ENCODE measurements at regions not wholly inside any gene's neighbourhood (a gene's known extent, or its start where the extent isn't known, plus 50 kb on each side); places are given as distances from the start of the nearest gene placed in this dataset.

GRCh38 chr3:102156426-102156825 lies 278.4 kb upstream of the ZPLD1 start:
- peak; percentile 85 for DNase-seq (ENCODE audit: low read depth)

DNA sequence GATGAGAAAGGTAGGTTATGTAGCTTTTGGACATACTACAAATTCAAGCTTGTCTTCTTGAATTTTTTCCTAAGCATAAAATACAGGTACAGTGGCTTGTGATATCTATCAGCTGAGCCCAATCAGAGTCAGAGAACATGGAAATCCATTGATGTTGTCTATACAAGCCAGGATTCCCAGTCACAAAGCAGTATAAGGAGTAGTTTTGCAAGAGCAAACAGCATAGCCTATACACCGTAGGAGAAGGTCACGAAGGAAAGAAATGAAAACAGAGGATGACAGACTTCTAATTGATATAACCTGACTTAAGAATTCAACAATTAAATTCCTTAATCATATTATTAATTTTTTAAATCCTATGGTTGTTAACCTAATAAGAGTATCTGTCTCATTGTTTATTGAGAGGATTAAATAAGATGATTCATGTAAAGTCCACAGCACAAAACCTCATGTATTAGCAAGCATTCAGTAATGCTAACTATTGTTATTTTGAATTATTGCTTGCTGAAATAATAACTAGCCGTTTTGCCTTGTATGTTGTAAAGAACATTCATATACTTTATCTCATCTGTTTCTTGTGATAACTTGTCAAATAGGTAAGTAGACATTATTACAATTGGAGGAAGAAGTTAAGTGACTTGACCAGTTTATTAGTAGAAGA lies 276.6 kb upstream of the ZPLD1 start:
- peak; percentile 46 for DNase-seq (ENCODE audit: low read depth)

DNA sequence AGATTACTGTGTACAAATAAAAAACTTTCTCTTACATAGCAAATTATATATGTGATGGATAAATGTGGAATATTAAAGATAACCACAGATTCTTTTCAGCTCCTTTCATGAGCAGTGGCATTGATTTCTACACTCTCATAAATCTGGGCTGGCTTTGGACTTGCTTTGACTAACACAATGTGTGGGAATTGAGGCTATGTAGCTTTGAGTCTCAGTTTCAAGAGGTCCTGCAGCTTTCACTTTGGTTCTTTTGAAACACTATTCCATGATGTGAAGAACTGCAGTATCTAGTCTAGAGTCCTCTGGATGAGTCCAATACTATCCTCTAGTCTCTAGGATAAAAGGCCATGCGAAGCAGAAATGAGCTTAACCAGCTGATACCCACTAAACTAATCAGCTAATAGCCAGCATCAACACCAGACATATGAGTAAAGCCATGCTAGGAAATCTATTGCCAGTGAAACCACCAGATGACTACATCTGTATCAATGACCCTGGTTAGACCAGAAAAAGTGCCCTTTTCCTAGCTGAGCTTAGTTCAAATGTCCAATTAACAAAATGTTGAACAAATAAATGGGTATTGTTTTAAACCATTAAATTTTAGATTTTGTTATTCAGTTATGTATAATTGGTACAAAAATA lies 274.9 kb upstream of the ZPLD1 start:
- no peak for DNase-seq (ENCODE audit: low read depth)

GRCh38 chr3:102161384-102162006 lies 273.3 kb upstream of the ZPLD1 start:
- no peak for DNase-seq (ENCODE audit: low read depth)

DNA sequence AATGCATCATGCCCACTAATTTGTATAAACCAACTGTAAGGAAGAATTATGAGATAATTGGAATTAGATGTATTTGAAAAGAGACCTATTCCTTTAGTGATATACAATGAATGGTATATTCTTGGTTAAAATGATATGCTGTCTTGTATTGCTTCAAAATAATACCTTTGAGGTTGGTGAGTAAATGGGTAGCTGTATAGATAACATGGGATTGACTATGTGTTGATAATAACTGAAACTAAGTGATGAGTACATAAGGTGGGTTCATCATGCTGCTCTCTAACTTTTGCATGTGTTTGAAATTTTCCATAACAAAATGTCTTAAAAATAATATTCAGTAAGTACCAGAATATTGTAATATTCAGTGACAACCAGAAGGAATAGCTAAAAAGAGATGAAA lies 272.6 kb upstream of the ZPLD1 start:
- DNase-seq (ENCODE audit: low read depth) = no peak

GRCh38 chr3:102163039-102163817 lies 271.6 kb upstream of the ZPLD1 start:
- DNase-seq (ENCODE audit: low read depth) = peak; percentile 83

- no peak for DNase-seq (ENCODE audit: low read depth)
Measured at GRCh38 chr3:102163818-102164154, 271.0 kb upstream of the ZPLD1 start.

DNA sequence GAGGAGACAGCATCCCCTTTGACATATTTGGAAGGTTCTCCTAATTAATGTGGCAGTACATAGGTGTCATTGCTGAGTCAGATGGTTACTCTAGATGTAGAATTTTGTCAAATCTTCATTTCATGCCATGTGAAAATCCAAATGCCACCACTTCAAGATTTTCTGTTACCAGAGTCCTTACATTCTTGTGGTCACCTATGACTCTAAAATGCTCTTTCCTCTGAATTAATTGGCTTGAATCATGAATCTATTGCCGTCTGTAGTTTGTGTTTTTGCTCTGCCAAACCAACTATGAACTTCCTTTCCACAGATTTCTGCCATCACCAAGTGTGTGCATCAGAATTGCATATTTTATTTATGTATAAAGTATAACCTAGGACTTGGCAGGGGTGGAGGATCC lies 269.4 kb upstream of the ZPLD1 start:
- peak; percentile 94 for DNase-seq (ENCODE audit: low read depth)

- DNase-seq (ENCODE audit: low read depth) = peak; percentile 30
Measured at GRCh38 chr3:102169915-102170479, 264.8 kb upstream of the ZPLD1 start.

- DNase-seq (ENCODE audit: low read depth) = no peak
Measured at GRCh38 chr3:102170545-102170944, 264.3 kb upstream of the ZPLD1 start.

- peak; percentile 94 for DNase-seq (ENCODE audit: low read depth)
Measured at GRCh38 chr3:102174312-102174712, 260.5 kb upstream of the ZPLD1 start.

DNA sequence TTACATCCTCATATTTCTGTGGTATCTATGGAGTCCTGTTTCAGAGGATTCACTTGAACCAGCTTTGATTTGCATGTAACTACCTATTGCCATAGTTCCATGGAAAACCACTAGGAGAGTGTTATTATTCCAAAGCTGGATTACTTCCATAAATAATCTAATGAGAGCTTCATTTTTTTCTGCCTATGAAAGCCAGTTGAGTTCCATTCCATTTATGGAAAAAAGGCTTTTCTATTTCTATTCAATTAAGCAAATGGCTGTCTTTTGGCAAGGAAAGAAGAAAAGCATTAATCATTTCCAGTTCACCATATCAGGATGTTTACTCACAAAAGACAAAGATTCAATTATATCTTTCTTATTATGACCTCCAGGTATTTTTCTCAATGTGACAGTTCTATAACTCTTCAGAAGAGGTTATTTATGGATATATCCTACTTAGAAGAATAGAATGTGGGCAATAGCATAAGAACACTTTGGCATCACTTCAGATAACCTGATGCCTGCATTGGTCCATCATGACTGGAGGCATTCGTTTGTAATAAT lies 259.9 kb upstream of the ZPLD1 start:
- peak; percentile 82 for DNase-seq (ENCODE audit: low read depth)

DNA sequence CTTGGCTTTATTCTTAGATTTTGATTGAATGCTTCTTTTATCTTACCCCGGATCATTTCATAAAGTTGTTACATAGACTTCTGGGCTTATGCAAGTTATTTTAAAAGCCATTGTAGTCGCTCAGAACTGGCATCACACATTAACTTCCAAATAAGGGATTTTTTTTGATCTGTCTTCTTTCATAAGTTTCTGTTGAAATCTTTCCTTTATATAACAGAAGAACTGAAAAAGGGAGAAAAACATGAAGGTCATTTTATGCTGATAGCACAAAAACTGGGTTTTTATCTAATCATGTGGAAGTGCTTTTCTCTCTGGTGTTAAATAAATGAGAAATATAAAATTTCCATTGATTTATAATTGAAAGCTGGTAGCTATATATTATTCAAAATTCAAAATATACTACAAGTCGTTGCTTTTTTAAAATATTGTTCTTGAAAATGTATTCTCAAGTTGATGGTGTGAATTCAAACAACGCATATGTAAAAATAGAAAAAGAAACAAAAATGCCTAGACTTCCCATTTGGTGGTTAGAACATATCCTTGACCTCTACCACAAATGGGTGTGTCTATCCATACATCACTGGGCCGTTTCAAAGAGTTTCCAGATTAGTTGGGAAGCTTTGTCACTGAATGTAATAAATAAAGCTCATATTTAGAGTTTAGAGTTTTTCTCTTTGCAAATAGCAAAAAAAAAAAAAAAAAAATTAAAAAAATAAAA lies 258.3 kb upstream of the ZPLD1 start:
- no peak for DNase-seq (ENCODE audit: low read depth)

GRCh38 chr3:102177075-102177755 lies 257.6 kb upstream of the ZPLD1 start:
- no peak for DNase-seq (ENCODE audit: low read depth)

DNA sequence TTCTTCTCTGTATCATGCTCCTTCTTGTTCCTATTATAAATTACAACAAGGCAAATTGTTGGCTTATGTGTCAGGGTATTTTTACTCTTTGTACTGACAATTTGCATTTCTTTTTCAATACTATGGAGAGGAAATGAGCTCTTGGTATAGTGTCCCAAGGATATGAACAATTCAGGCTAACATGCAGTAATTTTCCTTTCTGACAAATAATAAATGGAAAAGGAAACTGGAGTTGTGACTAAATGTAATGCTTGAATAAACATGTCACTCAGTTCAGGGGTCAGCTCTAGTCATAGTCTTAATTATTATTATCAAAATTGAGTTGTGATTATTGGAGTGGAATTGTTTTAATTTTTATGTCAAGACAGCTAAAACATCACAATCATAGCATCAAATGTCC lies 256.0 kb upstream of the ZPLD1 start:
- peak; percentile 45 for DNase-seq (ENCODE audit: low read depth)

DNA sequence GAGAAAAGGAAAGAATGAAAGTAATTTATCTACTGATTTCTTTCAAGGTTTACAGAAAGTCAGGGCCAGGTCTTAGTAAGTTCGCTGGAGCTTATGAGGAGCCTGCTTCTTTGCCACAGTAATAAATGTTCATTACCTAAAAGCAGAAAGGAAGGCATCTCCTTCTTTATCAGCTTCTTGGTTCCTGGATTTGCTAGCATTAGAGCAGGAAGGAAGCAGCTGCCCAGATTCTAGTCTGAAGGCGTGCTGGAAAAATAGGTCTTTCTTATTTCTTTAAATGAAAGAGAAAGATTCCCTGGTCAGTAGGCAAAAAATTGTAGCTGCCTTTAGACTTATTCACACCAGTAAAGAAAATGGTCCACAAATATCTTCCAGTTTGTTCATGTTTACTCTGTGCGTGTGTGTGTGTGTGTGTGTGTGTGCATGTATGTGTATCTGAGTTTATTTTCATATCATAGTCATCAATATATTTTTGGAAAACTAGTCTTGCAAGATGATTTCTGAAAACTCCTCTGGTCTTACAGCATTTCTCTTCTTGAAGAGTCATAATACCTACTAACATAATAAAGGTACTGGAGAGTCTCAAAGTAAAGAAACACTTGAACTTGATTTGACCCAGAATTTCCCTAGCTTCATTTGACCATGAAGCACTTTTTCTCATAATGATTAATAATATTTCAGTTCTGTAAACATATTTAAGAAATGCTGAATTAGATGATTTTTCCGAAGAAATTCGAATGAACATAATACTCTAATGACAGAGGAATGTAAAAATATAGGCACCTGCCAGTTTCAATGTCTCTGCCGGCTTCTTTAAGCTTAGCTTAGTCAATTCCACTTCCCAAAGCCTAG lies 255.3 kb upstream of the ZPLD1 start:
- peak; percentile 76 for DNase-seq (ENCODE audit: low read depth)

- peak; percentile 99 for DNase-seq (ENCODE audit: low read depth)
Measured at GRCh38 chr3:102180280-102180931, 254.4 kb upstream of the ZPLD1 start.

GRCh38 chr3:102181175-102181920 lies 253.5 kb upstream of the ZPLD1 start:
- peak; percentile 93 for DNase-seq (ENCODE audit: low read depth)

DNA sequence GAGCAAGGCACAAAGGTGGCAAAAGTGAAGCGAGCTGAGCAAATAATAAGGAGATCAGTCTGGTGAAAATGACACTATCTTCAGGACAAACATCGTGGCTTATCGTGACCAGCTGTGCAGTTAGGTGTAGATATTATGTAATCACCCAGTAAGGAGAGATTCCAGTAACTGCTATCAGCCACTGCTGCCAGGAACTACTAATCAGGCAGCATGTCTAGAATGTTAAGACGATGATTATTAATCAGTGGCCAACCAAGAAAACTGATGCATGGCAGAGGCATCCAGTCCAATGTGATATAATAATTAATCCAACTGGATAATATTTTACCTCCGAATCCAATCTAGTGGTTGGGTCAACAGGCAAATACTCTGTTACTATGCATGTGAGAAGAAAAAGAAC lies 252.7 kb upstream of the ZPLD1 start:
- peak; percentile 86 for DNase-seq (ENCODE audit: low read depth)

Measured in EH (cell line).